Mesothelial cell of epicardium (in vitro differentiated cells): ENCODE measurements at regions not wholly inside any gene's neighbourhood (a gene's known extent, or its start where the extent isn't known, plus 50 kb on each side); places are given as distances from the start of the nearest gene placed in this dataset.

Experiments used
- DNase-seq, 2 experiments: peaks; one replicate each; pipeline ENCODE4 v3.0.0; 2021; ENCODE audit warnings: low spot score in 2 of 2; ENCODE audit not compliant: unreplicated experiment in 2 of 2
- H3K27ac Mint-ChIP-seq: 2 replicates; pipeline ENCODE4 v1.8.0; 2021; ENCODE audit warnings: mixed read lengths
- H3K27me3 Mint-ChIP-seq: 2 replicates; pipeline ENCODE4 v1.8.0; 2021; ENCODE audit warnings: low read depth, mixed read lengths
- H3K36me3 Mint-ChIP-seq: 2 replicates; pipeline ENCODE4 v1.8.0; 2021; ENCODE audit warnings: mixed read lengths
- H3K4me1 Mint-ChIP-seq: 2 replicates; pipeline ENCODE4 v1.8.0; 2021; ENCODE audit warnings: mixed read lengths
- H3K4me3 Mint-ChIP-seq: 2 replicates; pipeline ENCODE4 v1.8.0; 2021; ENCODE audit warnings: mild to moderate bottlenecking, moderate library complexity, mixed read lengths
- H3K9me3 Mint-ChIP-seq: 2 replicates; pipeline ENCODE4 v1.8.0; 2021; ENCODE audit warnings: mixed read lengths
- TF ChIP-seq, protein P1 (sequence below): fragments of 200-600 bp; sonication (generic); IDR thresholded peaks from one replicate; pipeline ENCODE4 v1.5.0; 2021; ENCODE audit warnings: antibody characterized with exemption; ENCODE audit not compliant: unreplicated experiment

DNA sequence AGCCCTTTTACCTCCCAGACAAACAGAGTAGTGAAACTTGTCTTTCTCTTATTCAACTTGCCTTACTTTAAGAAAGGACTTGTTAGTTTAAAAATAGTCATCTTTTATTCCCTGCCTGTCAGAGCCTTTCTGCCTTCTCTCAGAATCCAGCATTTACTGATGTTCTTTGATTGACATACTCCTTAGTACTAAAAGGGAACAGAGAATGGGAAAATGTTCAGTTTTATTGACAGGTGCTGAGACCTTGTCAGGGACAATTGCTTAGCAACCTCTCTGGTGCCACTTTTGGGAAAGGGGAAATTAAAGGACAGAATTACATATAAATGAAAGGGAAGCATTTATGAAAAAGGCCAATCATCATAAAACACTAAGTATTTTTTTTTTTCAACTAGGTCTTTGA lies 378.3 kb downstream of the PDCD6IP start:
- Mint-ChIP-seq H3K4me1 (no peaks in the 10 kb centered on the region), H3K9me3 (peaks cover 12% of the 10 kb centered on the region), H3K36me3 (no peaks in the 10 kb centered on the region), H3K27me3 (peaks cover 11% of the 10 kb centered on the region), H3K27ac (no peak overlapping the region), H3K4me3 (no peak overlapping the region)
- TF ChIP-seq, protein P1, sequence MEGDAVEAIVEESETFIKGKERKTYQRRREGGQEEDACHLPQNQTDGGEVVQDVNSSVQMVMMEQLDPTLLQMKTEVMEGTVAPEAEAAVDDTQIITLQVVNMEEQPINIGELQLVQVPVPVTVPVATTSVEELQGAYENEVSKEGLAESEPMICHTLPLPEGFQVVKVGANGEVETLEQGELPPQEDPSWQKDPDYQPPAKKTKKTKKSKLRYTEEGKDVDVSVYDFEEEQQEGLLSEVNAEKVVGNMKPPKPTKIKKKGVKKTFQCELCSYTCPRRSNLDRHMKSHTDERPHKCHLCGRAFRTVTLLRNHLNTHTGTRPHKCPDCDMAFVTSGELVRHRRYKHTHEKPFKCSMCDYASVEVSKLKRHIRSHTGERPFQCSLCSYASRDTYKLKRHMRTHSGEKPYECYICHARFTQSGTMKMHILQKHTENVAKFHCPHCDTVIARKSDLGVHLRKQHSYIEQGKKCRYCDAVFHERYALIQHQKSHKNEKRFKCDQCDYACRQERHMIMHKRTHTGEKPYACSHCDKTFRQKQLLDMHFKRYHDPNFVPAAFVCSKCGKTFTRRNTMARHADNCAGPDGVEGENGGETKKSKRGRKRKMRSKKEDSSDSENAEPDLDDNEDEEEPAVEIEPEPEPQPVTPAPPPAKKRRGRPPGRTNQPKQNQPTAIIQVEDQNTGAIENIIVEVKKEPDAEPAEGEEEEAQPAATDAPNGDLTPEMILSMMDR: no peak
- DNase-seq: no peak

DNA sequence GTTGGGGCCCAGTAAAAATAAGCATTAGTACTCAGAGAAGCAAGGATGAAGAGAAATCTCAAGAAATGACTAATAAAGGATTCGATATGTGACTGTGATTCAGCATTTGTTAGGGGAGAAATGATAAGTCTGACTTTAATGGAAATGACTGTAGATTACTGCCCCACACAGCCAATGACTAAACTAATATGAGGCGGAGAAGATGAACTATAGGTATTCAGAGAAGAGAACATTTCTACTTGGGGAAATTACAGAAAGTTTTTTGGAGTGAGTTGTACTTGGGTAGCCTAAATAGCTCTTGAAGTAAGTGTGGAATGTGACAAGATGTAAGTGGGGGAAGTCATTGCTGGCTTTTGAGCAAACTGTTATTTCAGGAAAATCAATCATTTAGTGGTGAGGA lies 380.0 kb downstream of the PDCD6IP start:
- DNase-seq: no peak
- H3K27ac Mint-ChIP-seq: no peak overlapping the region
- H3K4me1 Mint-ChIP-seq: peaks cover under 1% of the 10 kb centered on the region
- H3K4me3 Mint-ChIP-seq: no peak overlapping the region
- H3K27me3 Mint-ChIP-seq: peaks cover 16% of the 10 kb centered on the region
- H3K9me3 Mint-ChIP-seq: peaks cover 10% of the 10 kb centered on the region
- TF ChIP-seq, protein P1: no peak
- H3K36me3 Mint-ChIP-seq: no peaks in the 10 kb centered on the region

DNA sequence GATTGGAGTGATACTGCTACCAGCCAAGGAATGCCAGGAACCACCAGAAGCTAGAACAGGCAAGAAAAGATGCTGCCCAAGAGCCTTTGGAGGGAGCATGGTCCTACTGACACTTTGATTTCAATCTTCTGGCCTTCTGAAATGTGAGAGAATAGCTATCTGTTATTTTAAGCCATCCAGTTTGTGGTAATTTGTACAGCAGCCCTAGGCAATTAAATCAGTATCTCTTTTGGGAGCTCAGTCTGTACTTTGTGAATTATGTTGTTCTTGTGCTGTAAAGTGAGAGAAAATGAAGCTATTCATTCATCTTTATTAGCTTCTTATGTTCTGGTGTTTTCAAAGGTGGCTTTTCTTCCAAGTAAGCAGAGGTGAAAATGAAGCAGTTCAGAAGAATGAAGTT lies 381.3 kb downstream of the PDCD6IP start:
- Mint-ChIP-seq H3K27ac (no peak overlapping the region), H3K9me3 (no peaks in the 10 kb centered on the region), H3K4me3 (no peak overlapping the region), H3K4me1 (peaks cover 8% of the 10 kb centered on the region), H3K36me3 (no peaks in the 10 kb centered on the region), H3K27me3 (peaks cover 21% of the 10 kb centered on the region)
- DNase-seq: no peak
- TF ChIP-seq, protein P1: no peak

GRCh38 chr3:34180532-34180931 lies 382.1 kb downstream of the PDCD6IP start:
- no peak for DNase-seq
- H3K27me3 Mint-ChIP-seq: peaks cover 21% of the 10 kb centered on the region
- TF ChIP-seq, protein P1: no peak
- no peaks in the 10 kb centered on the region for H3K36me3 Mint-ChIP-seq
- no peak overlapping the region for H3K4me3 Mint-ChIP-seq
- no peaks in the 10 kb centered on the region for H3K9me3 Mint-ChIP-seq
- H3K4me1 Mint-ChIP-seq: peaks cover 8% of the 10 kb centered on the region
- no peak overlapping the region for H3K27ac Mint-ChIP-seq

DNA sequence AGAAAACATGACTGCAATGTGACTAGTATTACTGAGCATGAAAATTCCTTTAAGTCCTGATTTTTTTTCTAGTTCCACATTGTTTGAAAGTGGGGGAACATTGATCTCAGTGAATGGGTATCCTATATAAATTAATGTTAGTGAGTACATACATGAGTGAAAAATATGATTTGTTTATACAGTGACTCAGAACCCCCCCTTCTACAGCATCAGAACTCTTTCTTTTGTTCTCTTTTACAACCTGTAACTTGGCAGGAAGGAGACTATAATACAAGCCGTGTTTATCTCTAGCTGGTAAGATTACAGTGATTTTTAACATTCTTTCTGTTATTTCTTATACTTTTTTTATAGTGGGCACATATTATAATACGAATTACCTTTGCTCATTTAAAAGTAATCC lies 384.7 kb downstream of the PDCD6IP start:
- H3K4me1 Mint-ChIP-seq: peaks cover 8% of the 10 kb centered on the region
- TF ChIP-seq, protein P1: no peak
- peaks cover 21% of the 10 kb centered on the region for H3K27me3 Mint-ChIP-seq
- DNase-seq: no peak
- H3K4me3 Mint-ChIP-seq: no peak overlapping the region
- H3K27ac Mint-ChIP-seq: no peak overlapping the region
- H3K9me3 Mint-ChIP-seq: no peaks in the 10 kb centered on the region
- no peaks in the 10 kb centered on the region for H3K36me3 Mint-ChIP-seq

DNA sequence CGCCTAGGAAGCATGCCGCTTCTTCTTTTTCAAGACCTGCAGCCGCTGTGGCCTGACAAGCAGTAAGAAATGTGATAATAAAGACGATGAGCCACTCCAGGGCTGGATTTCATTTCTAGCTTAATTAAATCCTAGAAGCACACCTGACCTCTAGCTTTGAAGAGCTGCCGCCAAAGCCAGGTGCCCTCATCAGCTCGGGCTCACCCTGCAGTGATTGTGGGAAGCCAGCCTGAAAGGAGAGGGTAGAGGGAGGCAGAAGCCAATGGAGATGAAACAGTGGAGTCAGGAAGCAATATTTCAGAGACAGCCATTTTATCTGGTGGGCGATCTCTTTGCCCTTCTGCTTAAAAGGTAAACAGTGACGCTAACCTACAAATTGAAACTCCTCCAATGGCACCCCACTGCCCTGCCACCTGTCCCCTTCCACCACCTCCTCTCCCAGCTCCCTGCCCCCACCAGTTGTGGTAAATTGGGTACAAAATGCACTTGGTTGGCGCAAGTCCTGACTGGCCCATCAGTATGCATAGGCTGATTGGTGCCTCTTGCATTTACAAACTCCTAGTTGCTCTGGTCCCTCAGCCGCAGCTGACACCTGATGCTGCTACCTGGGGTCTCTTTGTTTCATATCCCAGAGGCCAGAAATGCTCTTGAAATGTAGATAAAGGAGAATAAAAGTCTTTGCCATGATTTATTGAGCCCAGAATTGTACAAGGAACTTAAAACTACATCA lies 385.3 kb downstream of the PDCD6IP start:
- Mint-ChIP-seq H3K27me3 (peaks cover 17% of the 10 kb centered on the region), H3K4me1 (peaks cover 8% of the 10 kb centered on the region), H3K36me3 (no peaks in the 10 kb centered on the region), H3K27ac (no peak overlapping the region), H3K4me3 (no peak overlapping the region), H3K9me3 (no peaks in the 10 kb centered on the region)
- TF ChIP-seq, protein P1: no peak
- no peak for DNase-seq
